HG02623 (cell line): ENCODE measurements at regions not wholly inside any gene's neighbourhood (a gene's known extent, or its start where the extent isn't known, plus 50 kb on each side); places are given as distances from the start of the nearest gene placed in this dataset.

ENCODE experiments used
- ATAC-seq: cut with Tn5 transposase; IDR thresholded peaks from one replicate; pipeline ENCODE4 v1.9.1; 2021; ENCODE audit warnings: moderate library complexity; ENCODE audit not compliant: unreplicated experiment

- no peak for ATAC-seq
Observed at GRCh38 chr6:134381959-134382358, 64.0 kb upstream of the SGK1 start.

- no peak for ATAC-seq
Observed at GRCh38 chr6:134379599-134379998, 61.7 kb upstream of the SGK1 start.

DNA sequence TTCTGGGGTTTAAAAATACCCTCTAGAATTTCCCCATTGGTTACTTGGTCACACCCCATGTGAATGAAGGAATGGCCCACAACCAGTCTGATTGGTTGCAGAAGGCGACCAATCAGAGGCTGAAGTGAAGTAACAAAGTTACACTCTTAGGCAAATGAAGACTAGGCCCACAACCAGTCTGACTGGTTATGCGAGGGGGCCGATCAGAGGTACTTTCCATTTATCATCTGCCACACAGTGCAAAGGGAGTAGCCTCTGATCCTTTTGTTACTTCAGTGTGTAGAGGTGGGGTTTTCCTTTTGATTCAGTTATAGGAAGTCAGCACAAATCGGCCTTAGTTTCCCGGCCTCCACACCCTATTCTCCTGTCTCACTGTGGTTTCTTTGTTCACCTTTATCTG is 61.2 kb upstream of the SGK1 start:
- ATAC-seq = peak; percentile 89

DNA sequence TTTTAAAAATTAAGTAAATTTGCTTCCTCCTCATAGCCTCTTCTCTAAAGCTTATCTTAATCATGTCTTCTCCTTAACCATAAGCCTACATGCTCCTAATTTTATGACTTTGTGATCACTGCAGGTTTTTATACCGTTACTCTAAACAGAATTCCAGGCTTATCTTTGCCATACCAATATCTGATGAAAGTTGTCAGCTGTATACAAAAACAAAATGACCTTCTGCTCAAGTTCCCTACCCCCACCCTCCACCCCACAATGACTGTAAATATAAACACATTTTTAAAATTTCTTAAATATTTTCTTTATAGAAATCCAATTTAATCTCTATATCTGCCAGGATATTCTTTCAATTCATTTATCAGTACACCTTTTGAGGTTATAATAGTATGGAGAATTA is 60.5 kb upstream of the SGK1 start:
- no peak for ATAC-seq

GRCh38 chr6:134376785-134377184 is 58.9 kb upstream of the SGK1 start:
- ATAC-seq = no peak

GRCh38 chr6:134375220-134375580 is 57.3 kb upstream of the SGK1 start:
- no peak for ATAC-seq

GRCh38 chr6:134374491-134375219 is 56.7 kb upstream of the SGK1 start:
- no peak for ATAC-seq

DNA sequence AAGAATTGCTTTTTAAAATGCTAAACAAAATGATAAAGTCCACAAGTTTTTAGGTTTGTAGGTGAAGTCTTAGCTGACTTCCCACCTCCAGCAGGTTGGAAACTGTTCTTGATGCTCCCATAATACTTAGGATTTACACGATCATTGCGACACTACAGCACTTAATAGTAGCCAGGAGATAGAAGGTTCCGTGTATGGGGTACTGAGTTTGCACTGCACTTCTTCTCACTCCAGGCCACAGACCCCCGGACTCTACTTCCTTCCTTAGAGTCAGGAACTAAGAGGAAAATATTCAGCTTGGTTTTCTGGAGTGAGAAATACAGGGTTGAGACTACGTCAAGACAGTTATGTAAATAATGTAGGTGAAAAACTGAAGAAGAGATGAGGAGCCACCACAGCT is 56.1 kb upstream of the SGK1 start:
- ATAC-seq = no peak

GRCh38 chr6:134373282-134373922 is 55.5 kb upstream of the SGK1 start:
- peak; percentile 84 for ATAC-seq

DNA sequence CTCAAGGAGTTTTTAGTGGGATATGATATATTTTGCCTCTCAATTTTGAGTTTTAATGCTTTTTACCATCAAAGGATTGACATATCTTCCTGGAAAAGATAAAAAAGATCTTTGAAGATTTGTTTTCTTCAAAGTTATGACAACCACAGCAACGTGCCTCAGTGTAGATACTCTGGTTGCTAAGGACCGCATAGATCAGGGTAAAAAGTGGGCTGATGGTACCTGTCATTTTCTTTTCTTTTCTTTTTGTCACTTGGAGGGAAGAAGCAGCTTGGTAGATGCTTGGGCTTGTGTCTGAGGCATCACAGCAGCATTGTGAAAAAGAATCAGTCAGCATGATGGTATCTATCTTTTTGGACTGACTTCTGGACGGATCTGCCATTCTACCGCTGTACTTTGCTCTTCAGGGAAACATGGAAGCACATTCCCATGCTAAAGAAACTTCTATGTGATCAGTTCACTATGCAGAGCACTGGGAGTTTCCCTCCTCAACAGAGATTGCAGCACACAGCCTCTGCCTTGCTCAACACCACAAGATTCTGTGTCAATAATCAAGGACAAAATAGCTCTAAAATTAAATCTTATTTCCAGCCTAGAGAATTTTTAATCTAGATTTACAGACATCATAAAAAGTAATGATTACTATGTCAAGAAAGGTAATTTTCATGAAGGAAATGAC is 54.8 kb upstream of the SGK1 start:
- ATAC-seq = no peak

DNA sequence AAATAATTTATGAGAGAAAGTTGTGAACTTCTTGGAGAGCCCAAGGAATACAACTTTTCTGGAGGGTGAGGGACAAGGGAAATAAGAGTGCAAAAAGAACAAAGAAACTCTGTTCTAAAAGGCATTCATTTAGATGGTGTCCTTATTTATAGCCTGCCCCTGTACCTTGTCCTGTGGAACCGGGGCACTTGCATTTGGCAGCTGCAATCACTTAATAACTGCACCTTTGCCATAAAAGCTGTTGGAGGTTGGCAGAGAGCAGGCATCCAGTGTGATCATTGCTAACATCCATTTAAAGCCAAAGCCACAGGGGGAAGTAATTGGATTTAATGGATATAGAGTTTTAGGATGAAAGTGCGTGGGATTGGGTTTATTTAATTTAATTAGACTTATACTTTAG is 50.8 kb upstream of the SGK1 start:
- ATAC-seq = no peak
